Loucy (cell line): ENCODE measurements at regions not wholly inside any gene's neighbourhood (a gene's known extent, or its start where the extent isn't known, plus 50 kb on each side); places are given as distances from the start of the nearest gene placed in this dataset.

Experiments
- CTCF ChIP-seq: fragments of 200-600 bp; sonication (generic); conservative IDR thresholded peaks from 2 replicates; pipeline ENCODE4 v1.5.1; 2014; ENCODE audit warnings: mild to moderate bottlenecking, antibody characterized with exemption, low read length
- EZH2phosphoT487 ChIP-seq: fragments of 200-600 bp; IDR thresholded peaks from 2 replicates; pipeline ENCODE4 v1.6.1; 2018; ENCODE audit warnings: antibody characterized with exemption, mild to moderate bottlenecking, moderate library complexity, borderline replicate concordance

GRCh38 chr3:64861684-64862083, 173.9 kb upstream of the ADAMTS9 start:
- TF ChIP-seq CTCF, result no peak
- no peak for TF ChIP-seq EZH2phosphoT487
